ENCODE measurements at regions not wholly inside any gene's neighbourhood (a gene's known extent, or its start where the extent isn't known, plus 50 kb on each side); places are given as distances from the start of the nearest gene placed in this dataset.

GRCh38 chr4:41471126-41472071 lies 66.6 kb upstream of the LIMCH1 start:
- TF ChIP-seq POLR2AphosphoS5 (IDR thresholded peaks at IDR 0.05; ENCODE audit: borderline replicate concordance, low read depth, low read length): no peak
- no peak for TF ChIP-seq EZH2 (IDR thresholded peaks at IDR 0.05)
